GM12872 (cell line): ENCODE measurements at regions not wholly inside any gene's neighbourhood (a gene's known extent, or its start where the extent isn't known, plus 50 kb on each side); places are given as distances from the start of the nearest gene placed in this dataset.

Source experiments
- CTCF ChIP-seq: IDR thresholded peaks from 3 replicates; pipeline ENCODE4 v1.5.1; 2011; ENCODE audit warnings: low read depth, mild to moderate bottlenecking, low read length, moderate library complexity; ENCODE audit not compliant: insufficient read depth

- TF ChIP-seq CTCF = no peak
These were observed 291.6 kb upstream of the ANO3 start for GRCh38 chr11:26040339-26040738.

- no peak for TF ChIP-seq CTCF
These were observed 289.8 kb upstream of the ANO3 start for GRCh38 chr11:26042113-26042512.

- no peak for TF ChIP-seq CTCF
These were observed 288.3 kb upstream of the ANO3 start for GRCh38 chr11:26043665-26044064.

GRCh38 chr11:26044389-26044788 is 287.5 kb upstream of the ANO3 start:
- TF ChIP-seq CTCF = no peak

GRCh38 chr11:26045082-26045481 is 286.8 kb upstream of the ANO3 start:
- no peak for TF ChIP-seq CTCF

- no peak for TF ChIP-seq CTCF
These were observed 283.7 kb upstream of the ANO3 start for GRCh38 chr11:26048271-26048670.

- TF ChIP-seq CTCF = no peak
These were observed 278.0 kb upstream of the ANO3 start for GRCh38 chr11:26053966-26054365.

GRCh38 chr11:26062660-26063059 is 269.3 kb upstream of the ANO3 start:
- TF ChIP-seq CTCF = no peak
